ENCODE measurements at regions not wholly inside any gene's neighbourhood (a gene's known extent, or its start where the extent isn't known, plus 50 kb on each side); places are given as distances from the start of the nearest gene placed in this dataset.
A peak's percentile ranks its signal among the peaks of the same experiment; 100 is the strongest.

- TF ChIP-seq CHD7 (IDR thresholded peaks at IDR 0.05; ENCODE audit: insufficient replicate concordance, low read length), result peak; percentile 75
Observed at GRCh38 chr1:59116920-59117542, 179.9 kb upstream of the FGGY start (continued).

All from H1 (cell line).